Psoas muscle (tissue), 7 donors: ENCODE measurements at regions not wholly inside any gene's neighbourhood (a gene's known extent, or its start where the extent isn't known, plus 50 kb on each side); places are given as distances from the start of the nearest gene placed in this dataset.

ENCODE experiments used
- ATAC-seq, 4 donors: fragments of 200-7000 bp; cut with Tn5 transposase; one replicate each; pipeline ENCODE4 v1.9.1; 2020; ENCODE audit warnings: moderate library complexity in 3 of 4, mild to moderate bottlenecking in 2 of 4
- DNase-seq, 2 donors: peaks; one replicate each; pipeline ENCODE4 v3.0.0-alpha.2; 2020
- H3K27ac ChIP-seq: fragments of 200-600 bp; one replicate; pipeline ENCODE4 v1.8.0; 2022
- H3K27me3 ChIP-seq, 3 donors: fragments of 200-600 bp in 1 of 3; one replicate each; pipeline versions ENCODE4 v1.6.1 to v1.8.0; 2013 to 2022; ENCODE audit warnings: low read length in 2 of 3, mild to moderate bottlenecking in 2 of 3, moderate library complexity in 1 of 3; ENCODE audit not compliant: insufficient read depth in 3 of 3
- H3K36me3 ChIP-seq, 2 donors: fragments of 200-600 bp in 1 of 2; one replicate each; pipeline versions ENCODE4 v1.6.1 to v1.8.0; 2013 to 2022; ENCODE audit warnings: low read depth in 1 of 2, mild to moderate bottlenecking in 1 of 2, moderate library complexity in 1 of 2; ENCODE audit not compliant: insufficient read depth in 1 of 2
- H3K4me1 ChIP-seq: fragments of 200-600 bp; one replicate; pipeline ENCODE4 v1.8.0; 2022
- H3K4me3 ChIP-seq: fragments of 200-600 bp; one replicate; pipeline ENCODE4 v1.8.0; 2022; ENCODE audit warnings: mild to moderate bottlenecking
- H3K9me3 ChIP-seq: fragments of 200-600 bp; one replicate; pipeline ENCODE4 v1.8.0; 2022
- WGBS, 3 donors: extraction: QIAGEN DNeasy Blood & Tissue Kit; methylation state at CpG; one replicate each; pipeline versions ENCODE4 v1.1.6 to v1.1.7; 2013; 5-methylcytosine and 5-hydroxymethylcytosine counted together
- intact Hi-C, 2 donors: fragments of 100-400 bp; cut with DNase I; formaldehyde crosslinking; loops; one replicate each; pipeline versions ENCODE4 v1.11.0 to v1.14.2; 2022
- TF ChIP-seq, protein P1 (sequence below): fragments of 200-600 bp; IDR thresholded peaks from one replicate; pipeline ENCODE4 v1.8.0; 2022; ENCODE audit warnings: antibody characterized with exemption
- donor health status: healthy with polysubstance abuse.
- donor health status: DM: no; HTN: no; CAD: no; lungs with moderate emphysema.
- donor health status: Bipolar disorder and iron deficiency.
- donor health status: healthy.
- donor health status: DM: yes; HTN: yes; CAD: no.
- donor health status: DM: no; HTN: no; CAD: no.
- donor health status: DM: yes; HTN: yes; CAD: no.

DNA sequence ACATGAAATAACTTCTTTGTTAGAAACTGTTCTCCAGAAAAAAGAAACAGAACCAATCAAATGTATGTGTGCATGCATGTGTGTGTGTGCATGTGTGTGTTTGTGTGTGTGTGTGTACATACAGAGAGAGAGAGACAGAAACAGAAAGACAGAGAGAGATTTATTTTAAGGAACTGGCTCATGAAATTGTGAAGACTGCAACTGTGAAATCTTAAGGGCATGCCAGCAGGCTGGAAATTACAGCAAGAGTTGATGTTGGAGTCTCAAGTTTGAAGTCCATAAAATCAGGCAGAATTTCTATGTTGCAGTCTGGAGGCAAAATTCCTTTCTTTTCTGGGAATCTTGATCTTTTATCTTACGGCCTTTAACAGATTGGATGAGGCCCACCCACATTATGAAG, 168.9 kb upstream of the CDH20 start:
- H3K27ac ChIP-seq: no peak overlapping the region
- DNase-seq (no peak), ATAC-seq (no peak)
- no peaks in the 10 kb centered on the region for H3K27me3 ChIP-seq
- H3K36me3 ChIP-seq: no peaks in the 10 kb centered on the region
- no peaks in the 10 kb centered on the region for H3K4me1 ChIP-seq
- intact Hi-C loops: no loop called here
- no peaks in the 10 kb centered on the region for H3K9me3 ChIP-seq
- 42 to 65% (median 48%) methylated on average over 1 of the region's 1 CpG for WGBS, 3 donors
- TF ChIP-seq, protein P1, sequence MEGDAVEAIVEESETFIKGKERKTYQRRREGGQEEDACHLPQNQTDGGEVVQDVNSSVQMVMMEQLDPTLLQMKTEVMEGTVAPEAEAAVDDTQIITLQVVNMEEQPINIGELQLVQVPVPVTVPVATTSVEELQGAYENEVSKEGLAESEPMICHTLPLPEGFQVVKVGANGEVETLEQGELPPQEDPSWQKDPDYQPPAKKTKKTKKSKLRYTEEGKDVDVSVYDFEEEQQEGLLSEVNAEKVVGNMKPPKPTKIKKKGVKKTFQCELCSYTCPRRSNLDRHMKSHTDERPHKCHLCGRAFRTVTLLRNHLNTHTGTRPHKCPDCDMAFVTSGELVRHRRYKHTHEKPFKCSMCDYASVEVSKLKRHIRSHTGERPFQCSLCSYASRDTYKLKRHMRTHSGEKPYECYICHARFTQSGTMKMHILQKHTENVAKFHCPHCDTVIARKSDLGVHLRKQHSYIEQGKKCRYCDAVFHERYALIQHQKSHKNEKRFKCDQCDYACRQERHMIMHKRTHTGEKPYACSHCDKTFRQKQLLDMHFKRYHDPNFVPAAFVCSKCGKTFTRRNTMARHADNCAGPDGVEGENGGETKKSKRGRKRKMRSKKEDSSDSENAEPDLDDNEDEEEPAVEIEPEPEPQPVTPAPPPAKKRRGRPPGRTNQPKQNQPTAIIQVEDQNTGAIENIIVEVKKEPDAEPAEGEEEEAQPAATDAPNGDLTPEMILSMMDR: no peak
- H3K4me3 ChIP-seq: no peak overlapping the region

DNA sequence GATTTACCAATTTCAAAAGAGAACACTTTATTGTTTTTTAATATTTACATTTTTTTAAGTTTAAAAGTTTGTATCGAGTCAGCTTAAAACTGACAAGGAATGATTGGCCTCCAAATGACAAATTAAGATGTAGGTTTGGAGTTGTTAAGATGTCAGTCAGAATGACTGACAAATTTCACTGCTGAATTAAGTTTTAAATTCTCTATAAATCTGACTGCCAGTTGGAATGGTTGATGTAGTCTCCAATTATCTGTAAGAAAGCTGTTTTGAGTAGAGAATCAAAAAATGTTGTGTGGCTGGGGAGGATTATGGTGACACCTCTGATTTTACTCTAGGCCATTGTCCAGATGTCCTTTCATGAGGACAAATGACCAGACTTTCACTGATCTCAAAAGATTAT, 165.3 kb upstream of the CDH20 start:
- 82 to 93% (median 88%) methylated on average over 1 of the region's 1 CpG for WGBS, 3 donors
- no peaks in the 10 kb centered on the region for H3K9me3 ChIP-seq
- intact Hi-C loops: no loop called here
- H3K27ac ChIP-seq: no peak overlapping the region
- DNase-seq: no peak
- TF ChIP-seq, protein P1: no peak
- H3K36me3 ChIP-seq: no peaks in the 10 kb centered on the region
- no peak overlapping the region for H3K4me3 ChIP-seq
- no peaks in the 10 kb centered on the region for H3K4me1 ChIP-seq
- no peak for ATAC-seq
- H3K27me3 ChIP-seq: no peaks in the 10 kb centered on the region

DNA sequence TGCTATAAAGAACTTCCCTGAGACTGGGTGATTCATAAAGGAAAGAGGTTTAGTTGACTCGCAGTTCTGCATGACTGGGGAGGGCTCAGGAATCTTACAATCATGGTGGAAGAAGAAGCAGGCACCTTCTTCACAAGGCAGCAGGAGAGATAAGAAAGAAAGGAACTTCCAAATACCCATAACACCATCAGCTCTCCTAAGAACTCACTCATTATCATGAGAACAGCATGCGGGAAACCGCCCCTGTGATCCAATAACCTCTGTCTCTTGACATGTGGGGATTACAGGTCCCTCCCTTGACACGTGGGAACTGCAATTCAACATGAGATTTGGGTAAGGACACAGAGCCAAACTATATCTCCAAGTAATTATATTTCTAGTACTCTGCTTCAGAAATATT, 163.8 kb upstream of the CDH20 start:
- 71 to 75% (median 73%) methylated on average over 4 of the region's 4 CpGs for WGBS, 3 donors
- Histone ChIP-seq H3K27ac (no peak overlapping the region), H3K9me3 (no peaks in the 10 kb centered on the region), H3K4me1 (no peaks in the 10 kb centered on the region), H3K36me3 (no peaks in the 10 kb centered on the region), H3K4me3 (no peak overlapping the region), H3K27me3 (no peaks in the 10 kb centered on the region)
- TF ChIP-seq, protein P1: no peak
- no peak for ATAC-seq
- DNase-seq: no peak
- intact Hi-C loops: no loop called here

DNA sequence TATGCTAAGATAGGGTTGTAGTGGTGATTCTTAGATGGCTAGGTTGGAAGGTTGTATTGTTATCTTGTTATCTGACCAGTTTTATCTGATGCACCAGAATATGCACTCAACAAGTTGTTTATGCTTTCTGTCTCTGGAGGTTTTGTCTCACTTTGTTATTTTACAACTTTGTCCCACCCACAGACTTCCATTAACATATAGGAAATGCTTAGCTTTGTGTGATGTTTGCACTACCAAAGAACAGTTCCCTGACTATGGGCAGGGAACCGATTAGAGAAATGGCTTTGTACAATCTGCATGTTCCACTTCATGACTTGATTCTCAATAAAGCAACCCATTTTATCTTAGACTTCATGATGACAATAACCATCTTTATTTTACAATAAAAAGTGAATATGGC, 160.6 kb upstream of the CDH20 start:
- Histone ChIP-seq H3K4me3 (no peak overlapping the region), H3K36me3 (no peaks in the 10 kb centered on the region), H3K4me1 (no peaks in the 10 kb centered on the region), H3K27me3 (no peaks in the 10 kb centered on the region), H3K27ac (no peak overlapping the region), H3K9me3 (no peaks in the 10 kb centered on the region)
- DNase-seq (no peak), ATAC-seq (no peak)
- intact Hi-C loops: no loop called here
- WGBS, 3 donors: 72 to 94% (median 82%) methylated on average over 1 of the region's 1 CpG
- TF ChIP-seq, protein P1: no peak

DNA sequence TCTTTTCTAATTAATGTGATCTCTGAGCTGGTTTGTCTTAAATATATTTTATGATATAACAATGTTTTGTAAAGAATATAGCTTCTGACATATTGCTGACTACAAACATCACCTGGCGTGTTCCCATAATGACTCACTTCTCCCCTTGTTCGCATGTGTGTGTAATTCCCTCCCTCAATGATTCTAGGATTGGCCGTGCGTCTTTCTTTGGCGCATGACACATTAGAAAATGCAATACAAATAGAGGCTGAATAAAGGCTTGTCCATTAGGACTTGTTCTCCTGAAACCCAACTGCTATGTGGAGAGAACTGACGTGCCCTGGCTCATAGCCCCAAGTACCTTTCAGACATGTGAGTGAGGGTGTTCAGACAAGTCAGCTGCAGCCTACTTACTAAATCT, 159.7 kb upstream of the CDH20 start:
- TF ChIP-seq, protein P1: no peak
- intact Hi-C loops: no loop called here
- 80 to 89% (median 85%) methylated on average over 6 of the region's 6 CpGs for WGBS, 3 donors
- Histone ChIP-seq H3K27me3 (no peaks in the 10 kb centered on the region), H3K4me1 (no peaks in the 10 kb centered on the region), H3K27ac (no peak overlapping the region), H3K4me3 (no peak overlapping the region), H3K9me3 (no peaks in the 10 kb centered on the region), H3K36me3 (no peaks in the 10 kb centered on the region)
- DNase-seq (no peak), ATAC-seq (no peak)
